GM06990 (cell line): ENCODE measurements at regions not wholly inside any gene's neighbourhood (a gene's known extent, or its start where the extent isn't known, plus 50 kb on each side); places are given as distances from the start of the nearest gene placed in this dataset.

ENCODE experiments used
- DNase-seq: peaks from one replicate; pipeline ENCODE4 v3.0.0-alpha.2; 2011; ENCODE audit not compliant: insufficient read length; ENCODE audit errors: extremely low read depth
- H3K27me3 ChIP-seq: replicated peaks from 2 replicates; pipeline ENCODE4 v1.6.0; 2011; ENCODE audit warnings: low read length; ENCODE audit not compliant: control insufficient read depth, insufficient read depth
- H3K36me3 ChIP-seq: 2 replicates; pipeline ENCODE4 v1.5.1; 2011; ENCODE audit warnings: low read length; ENCODE audit not compliant: control insufficient read depth, insufficient read depth
- H3K4me3 ChIP-seq: replicated peaks from 2 replicates; pipeline ENCODE4 v1.5.1; 2011; ENCODE audit warnings: low read depth, mild to moderate bottlenecking, control low read depth, low read length
- CTCF ChIP-seq: IDR thresholded peaks from 2 replicates; pipeline ENCODE4 v1.5.1; 2011; ENCODE audit warnings: low read length, control low read depth, mild to moderate bottlenecking, inconsistent platforms; ENCODE audit not compliant: insufficient read depth, poor library complexity, severe bottlenecking

DNA sequence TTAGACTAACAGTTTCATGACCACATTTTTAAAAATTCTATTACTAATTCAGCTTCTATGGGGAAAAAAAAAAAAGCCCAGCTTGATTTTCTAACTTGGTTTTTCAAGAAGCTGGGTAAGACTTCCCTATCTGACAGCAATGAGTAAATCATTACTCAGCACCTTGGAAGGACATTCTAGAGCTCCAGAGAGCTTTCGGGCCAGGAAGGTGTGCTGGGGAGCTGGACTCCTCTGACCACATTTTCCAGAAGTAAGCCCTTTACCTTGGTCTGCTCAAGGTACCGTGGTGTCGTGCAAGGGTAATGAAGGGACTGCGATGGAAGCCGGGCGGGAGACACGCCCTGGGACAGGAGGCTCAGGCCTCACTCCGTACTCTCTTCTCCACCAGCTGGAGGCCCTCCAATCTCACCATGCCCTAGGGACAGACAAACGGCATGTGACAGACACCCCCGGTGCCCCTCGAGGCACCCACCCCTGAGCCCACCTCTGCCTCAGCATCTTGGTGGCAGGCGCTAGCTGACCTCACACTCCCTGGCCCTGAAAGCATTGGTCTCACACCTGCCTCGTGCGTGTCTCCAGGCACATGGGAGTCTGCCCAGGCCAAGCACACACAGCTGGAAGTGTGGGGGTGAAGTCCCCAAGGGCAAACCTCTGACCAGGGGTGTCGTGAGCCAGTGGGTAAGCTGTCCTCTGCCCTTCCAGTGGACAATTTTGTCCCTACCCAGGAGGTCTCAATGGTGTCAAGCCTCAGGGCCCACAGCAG is 152.1 kb downstream of the OAT start:
- no peak for DNase-seq
- H3K36me3 ChIP-seq: no peaks in the 10 kb centered on the region
- no peak overlapping the region for H3K4me3 ChIP-seq
- TF ChIP-seq CTCF: no peak
- no peaks in the 10 kb centered on the region; the same call in 1 of the 2 replicates for H3K27me3 ChIP-seq

GRCh38 chr10:124265776-124266467 is 152.8 kb downstream of the OAT start:
- Histone ChIP-seq H3K27me3 (no peaks in the 10 kb centered on the region; the same call in 1 of the 2 replicates), H3K4me3 (no peak overlapping the region), H3K36me3 (no peaks in the 10 kb centered on the region)
- no peak for TF ChIP-seq CTCF
- DNase-seq: no peak

- DNase-seq: no peak
- H3K27me3 ChIP-seq: no peaks in the 10 kb centered on the region; the same call in 1 of the 2 replicates
- TF ChIP-seq CTCF: no peak
- no peaks in the 10 kb centered on the region for H3K36me3 ChIP-seq
- no peak overlapping the region for H3K4me3 ChIP-seq
Measured at GRCh38 chr10:124265391-124265745, 153.4 kb downstream of the OAT start.

- no peaks in the 10 kb centered on the region; the same call in 1 of the 2 replicates for H3K27me3 ChIP-seq
- H3K4me3 ChIP-seq: no peak overlapping the region
- TF ChIP-seq CTCF: no peak
Measured at GRCh38 chr10:124264711-124265390, 153.9 kb downstream of the OAT start.

GRCh38 chr10:124264271-124264670 is 154.5 kb downstream of the OAT start:
- DNase-seq: no peak
- Histone ChIP-seq H3K4me3 (no peak overlapping the region), H3K27me3 (no peaks in the 10 kb centered on the region; the same call in 1 of the 2 replicates), H3K36me3 (no peaks in the 10 kb centered on the region)
- TF ChIP-seq CTCF: no peak

More at GRCh38 chr10:124264711-124265390, 153.9 kb downstream of the OAT start:
- no peaks in the 10 kb centered on the region for H3K36me3 ChIP-seq
- no peak for DNase-seq
